ENCODE measurements at regions not wholly inside any gene's neighbourhood (a gene's known extent, or its start where the extent isn't known, plus 50 kb on each side); places are given as distances from the start of the nearest gene placed in this dataset.

DNA sequence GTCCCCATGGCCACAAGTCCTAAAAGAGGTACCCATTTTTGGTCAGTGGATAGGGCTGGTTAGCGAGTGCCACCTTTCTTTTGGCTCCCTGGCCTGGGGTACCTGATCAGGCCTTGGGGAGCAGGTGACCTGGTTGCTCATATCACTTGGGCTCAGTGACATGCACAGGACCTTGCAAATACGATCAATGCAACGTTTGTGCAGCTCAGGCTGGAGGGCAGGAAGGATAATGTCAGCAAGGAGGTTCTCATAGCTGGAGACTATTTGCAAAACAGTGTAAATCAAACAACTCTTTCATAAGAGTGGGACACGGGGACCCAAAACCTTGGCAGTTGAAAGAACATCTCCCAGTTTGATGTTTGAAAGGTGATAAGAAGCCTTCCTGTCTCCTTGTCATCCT is 127.4 kb upstream of the CADM1 start:
- TF ChIP-seq POLR2A (IDR thresholded peaks at IDR 0.05) (no peak), POLR2AphosphoS5 (IDR thresholded peaks at IDR 0.05) (no peak)
- TF ChIP-seq, protein P1, sequence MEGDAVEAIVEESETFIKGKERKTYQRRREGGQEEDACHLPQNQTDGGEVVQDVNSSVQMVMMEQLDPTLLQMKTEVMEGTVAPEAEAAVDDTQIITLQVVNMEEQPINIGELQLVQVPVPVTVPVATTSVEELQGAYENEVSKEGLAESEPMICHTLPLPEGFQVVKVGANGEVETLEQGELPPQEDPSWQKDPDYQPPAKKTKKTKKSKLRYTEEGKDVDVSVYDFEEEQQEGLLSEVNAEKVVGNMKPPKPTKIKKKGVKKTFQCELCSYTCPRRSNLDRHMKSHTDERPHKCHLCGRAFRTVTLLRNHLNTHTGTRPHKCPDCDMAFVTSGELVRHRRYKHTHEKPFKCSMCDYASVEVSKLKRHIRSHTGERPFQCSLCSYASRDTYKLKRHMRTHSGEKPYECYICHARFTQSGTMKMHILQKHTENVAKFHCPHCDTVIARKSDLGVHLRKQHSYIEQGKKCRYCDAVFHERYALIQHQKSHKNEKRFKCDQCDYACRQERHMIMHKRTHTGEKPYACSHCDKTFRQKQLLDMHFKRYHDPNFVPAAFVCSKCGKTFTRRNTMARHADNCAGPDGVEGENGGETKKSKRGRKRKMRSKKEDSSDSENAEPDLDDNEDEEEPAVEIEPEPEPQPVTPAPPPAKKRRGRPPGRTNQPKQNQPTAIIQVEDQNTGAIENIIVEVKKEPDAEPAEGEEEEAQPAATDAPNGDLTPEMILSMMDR (IDR thresholded peaks at IDR 0.05) = no peak
